SK-N-SH treated with all-trans-retinoic acid at 6 μM for 48 hours (cell line): ENCODE measurements at regions not wholly inside any gene's neighbourhood (a gene's known extent, or its start where the extent isn't known, plus 50 kb on each side); places are given as distances from the start of the nearest gene placed in this dataset.

ENCODE experiments used
- ATAC-seq: fragments of 200-7000 bp; cut with Tn5 transposase; 3 replicates; pipeline ENCODE4 v1.9.1; 2020; ENCODE audit warnings: mild to moderate bottlenecking, moderate library complexity
- ARNTL ChIP-seq: fragments of 450-650 bp; formaldehyde crosslinking; IDR thresholded peaks from 2 replicates; pipeline ENCODE4 v1.5.0; 2020; ENCODE audit warnings: low read depth, mild to moderate bottlenecking, moderate library complexity, borderline replicate concordance
- BACH2 ChIP-seq: fragments of 250-450 bp; sonication (Bioruptor Pico); IDR thresholded peaks from 2 replicates; pipeline ENCODE4 v1.9.0; 2021; ENCODE audit warnings: mild to moderate bottlenecking, borderline replicate concordance
- ISL1 ChIP-seq: fragments of 250-450 bp; sonication (Bioruptor Pico); IDR thresholded peaks from 2 replicates; pipeline ENCODE4 v2.1.2; 2022; ENCODE audit warnings: mild to moderate bottlenecking, moderate library complexity
- PPARA ChIP-seq: fragments of 250-450 bp; sonication (Bioruptor Pico); IDR thresholded peaks from 2 replicates; pipeline ENCODE4 v1.5.0; 2020; ENCODE audit warnings: mild to moderate bottlenecking, borderline replicate concordance
- TOX ChIP-seq: fragments of 250-450 bp; sonication (Bioruptor Pico); IDR thresholded peaks from 2 replicates; pipeline ENCODE4 v1.8.0; 2021; ENCODE audit warnings: mild to moderate bottlenecking, moderate library complexity, borderline replicate concordance
- ZC3H10 ChIP-seq: fragments of 250-450 bp; sonication (Bioruptor Pico); IDR thresholded peaks from 2 replicates; pipeline ENCODE4 v1.5.1; 2021; ENCODE audit warnings: mild to moderate bottlenecking, moderate library complexity
- ZFP3 ChIP-seq: fragments of 250-450 bp; sonication (Bioruptor Pico); IDR thresholded peaks from 2 replicates; pipeline ENCODE4 v1.5.0; 2020; ENCODE audit warnings: mild to moderate bottlenecking, moderate library complexity
- ZNF70 ChIP-seq: fragments of 450-650 bp; formaldehyde crosslinking; IDR thresholded peaks from 2 replicates; pipeline ENCODE4 v1.5.0; 2020; ENCODE audit warnings: mild to moderate bottlenecking, moderate library complexity
- ZNF8 ChIP-seq: fragments of 450-650 bp; formaldehyde crosslinking; IDR thresholded peaks from 2 replicates; pipeline ENCODE4 v1.5.0; 2020; ENCODE audit warnings: mild to moderate bottlenecking, moderate library complexity
- TF ChIP-seq, protein P1 (sequence below): fragments of 250-450 bp; sonication (Bioruptor Pico); IDR thresholded peaks from 2 replicates; pipeline ENCODE4 v1.8.0; 2021; ENCODE audit warnings: low read depth, mild to moderate bottlenecking, moderate library complexity, borderline replicate concordance
- TF ChIP-seq, protein P2 (sequence below): fragments of 250-450 bp; sonication (Bioruptor Pico); IDR thresholded peaks from 2 replicates; pipeline ENCODE4 v1.8.0; 2020; ENCODE audit warnings: mild to moderate bottlenecking, moderate library complexity, borderline replicate concordance

- no peak for ATAC-seq
- TF ChIP-seq ZC3H10 (no peak), TOX (CRISPR knock-in tag) (no peak)
Observed at GRCh38 chr6:91412532-91412931, 825.7 kb upstream of the MAP3K7 start.

GRCh38 chr6:91407706-91408105 lies 820.8 kb upstream of the MAP3K7 start:
- no peak for TF ChIP-seq ZFP3 (CRISPR knock-in tag)
- TF ChIP-seq, protein P1, sequence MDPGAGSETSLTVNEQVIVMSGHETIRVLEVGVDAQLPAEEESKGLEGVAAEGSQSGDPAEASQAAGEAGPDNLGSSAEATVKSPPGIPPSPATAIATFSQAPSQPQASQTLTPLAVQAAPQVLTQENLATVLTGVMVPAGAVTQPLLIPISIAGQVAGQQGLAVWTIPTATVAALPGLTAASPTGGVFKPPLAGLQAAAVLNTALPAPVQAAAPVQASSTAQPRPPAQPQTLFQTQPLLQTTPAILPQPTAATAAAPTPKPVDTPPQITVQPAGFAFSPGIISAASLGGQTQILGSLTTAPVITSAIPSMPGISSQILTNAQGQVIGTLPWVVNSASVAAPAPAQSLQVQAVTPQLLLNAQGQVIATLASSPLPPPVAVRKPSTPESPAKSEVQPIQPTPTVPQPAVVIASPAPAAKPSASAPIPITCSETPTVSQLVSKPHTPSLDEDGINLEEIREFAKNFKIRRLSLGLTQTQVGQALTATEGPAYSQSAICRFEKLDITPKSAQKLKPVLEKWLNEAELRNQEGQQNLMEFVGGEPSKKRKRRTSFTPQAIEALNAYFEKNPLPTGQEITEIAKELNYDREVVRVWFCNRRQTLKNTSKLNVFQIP (CRISPR knock-in tag) = no peak
- ATAC-seq = no peak

DNA sequence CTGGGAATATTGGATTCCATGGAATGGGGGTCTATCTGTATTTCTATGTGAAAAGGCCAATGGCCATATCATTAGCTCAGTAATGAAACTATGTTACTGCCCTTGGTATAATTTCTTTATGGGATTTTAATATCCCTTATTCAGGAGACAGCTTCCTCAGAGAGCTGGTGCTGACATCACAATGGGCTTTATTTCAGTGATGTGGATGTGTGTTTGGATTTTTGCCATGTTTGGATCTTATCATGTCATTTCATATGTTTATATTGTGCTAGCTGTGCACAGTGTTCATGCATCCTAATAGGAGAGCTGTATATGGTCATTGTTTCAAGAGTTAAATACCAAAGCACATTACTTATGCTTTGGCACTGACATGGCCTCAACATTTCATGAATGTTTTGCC lies 806.1 kb upstream of the MAP3K7 start:
- TF ChIP-seq, protein P2, sequence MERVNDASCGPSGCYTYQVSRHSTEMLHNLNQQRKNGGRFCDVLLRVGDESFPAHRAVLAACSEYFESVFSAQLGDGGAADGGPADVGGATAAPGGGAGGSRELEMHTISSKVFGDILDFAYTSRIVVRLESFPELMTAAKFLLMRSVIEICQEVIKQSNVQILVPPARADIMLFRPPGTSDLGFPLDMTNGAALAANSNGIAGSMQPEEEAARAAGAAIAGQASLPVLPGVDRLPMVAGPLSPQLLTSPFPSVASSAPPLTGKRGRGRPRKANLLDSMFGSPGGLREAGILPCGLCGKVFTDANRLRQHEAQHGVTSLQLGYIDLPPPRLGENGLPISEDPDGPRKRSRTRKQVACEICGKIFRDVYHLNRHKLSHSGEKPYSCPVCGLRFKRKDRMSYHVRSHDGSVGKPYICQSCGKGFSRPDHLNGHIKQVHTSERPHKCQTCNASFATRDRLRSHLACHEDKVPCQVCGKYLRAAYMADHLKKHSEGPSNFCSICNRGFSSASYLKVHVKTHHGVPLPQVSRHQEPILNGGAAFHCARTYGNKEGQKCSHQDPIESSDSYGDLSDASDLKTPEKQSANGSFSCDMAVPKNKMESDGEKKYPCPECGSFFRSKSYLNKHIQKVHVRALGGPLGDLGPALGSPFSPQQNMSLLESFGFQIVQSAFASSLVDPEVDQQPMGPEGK = no peak
- TF ChIP-seq, all 23 proteins: peak for 0
- no peak for ATAC-seq

- no peak for ATAC-seq
- TF ChIP-seq, protein P1 (CRISPR knock-in tag) = no peak
- TF ChIP-seq ISL1 (CRISPR knock-in tag) (no peak), ARNTL (no peak), ZNF70 (CRISPR knock-in tag) (no peak), ZFP3 (CRISPR knock-in tag) (no peak), BACH2 (CRISPR knock-in tag) (no peak)
- TF ChIP-seq, protein P2 = no peak
- TF ChIP-seq, all 23 proteins: peak for 0
Observed at GRCh38 chr6:91387290-91388059, 800.6 kb upstream of the MAP3K7 start.

- ATAC-seq = no peak
Observed at GRCh38 chr6:91386204-91386603, 799.3 kb upstream of the MAP3K7 start.

GRCh38 chr6:91383207-91383606 lies 796.3 kb upstream of the MAP3K7 start:
- no peak for TF ChIP-seq TOX (CRISPR knock-in tag)
- no peak for TF ChIP-seq ZNF8 (CRISPR knock-in tag)
- no peak for TF ChIP-seq ZFP3 (CRISPR knock-in tag)
- TF ChIP-seq, protein P2 = no peak
- TF ChIP-seq ISL1 (CRISPR knock-in tag) = no peak
- TF ChIP-seq, all 23 proteins: peak for 0
- no peak for ATAC-seq

More at GRCh38 chr6:91386204-91386603, 799.3 kb upstream of the MAP3K7 start:
- TF ChIP-seq PPARA (CRISPR knock-in tag) (no peak), ZFP3 (CRISPR knock-in tag) (no peak), ZNF8 (CRISPR knock-in tag) (no peak)
